Peyer's patch (tissue), 4 donors: ENCODE measurements at regions not wholly inside any gene's neighbourhood (a gene's known extent, or its start where the extent isn't known, plus 50 kb on each side); places are given as distances from the start of the nearest gene placed in this dataset.

Experiments used
- POLR2A ChIP-seq, 2 donors: fragments of 450-650 bp; IDR thresholded peaks; one replicate each; pipeline ENCODE4 v1.5.1; 2017; ENCODE audit warnings: antibody characterized with exemption in 2 of 2, mild to moderate bottlenecking in 2 of 2, moderate library complexity in 2 of 2
- TF ChIP-seq, protein P1 (sequence below), 6 experiments: fragments of 450-650 bp in 4 of 6; fragments of 200-600 bp in 2 of 6; sonication (generic) in 1 of 6; IDR thresholded peaks; one replicate each; pipeline ENCODE4 v1.5.1; 2017 to 2019; ENCODE audit warnings: antibody characterized with exemption in 6 of 6, mild to moderate bottlenecking in 3 of 6, moderate library complexity in 1 of 6

GRCh38 chrX:76996641-76997040 lies 450.5 kb upstream of the FGF16 start:
- TF ChIP-seq POLR2A (IDR thresholded peaks at IDR 0.05) = no peak
- TF ChIP-seq, protein P1, sequence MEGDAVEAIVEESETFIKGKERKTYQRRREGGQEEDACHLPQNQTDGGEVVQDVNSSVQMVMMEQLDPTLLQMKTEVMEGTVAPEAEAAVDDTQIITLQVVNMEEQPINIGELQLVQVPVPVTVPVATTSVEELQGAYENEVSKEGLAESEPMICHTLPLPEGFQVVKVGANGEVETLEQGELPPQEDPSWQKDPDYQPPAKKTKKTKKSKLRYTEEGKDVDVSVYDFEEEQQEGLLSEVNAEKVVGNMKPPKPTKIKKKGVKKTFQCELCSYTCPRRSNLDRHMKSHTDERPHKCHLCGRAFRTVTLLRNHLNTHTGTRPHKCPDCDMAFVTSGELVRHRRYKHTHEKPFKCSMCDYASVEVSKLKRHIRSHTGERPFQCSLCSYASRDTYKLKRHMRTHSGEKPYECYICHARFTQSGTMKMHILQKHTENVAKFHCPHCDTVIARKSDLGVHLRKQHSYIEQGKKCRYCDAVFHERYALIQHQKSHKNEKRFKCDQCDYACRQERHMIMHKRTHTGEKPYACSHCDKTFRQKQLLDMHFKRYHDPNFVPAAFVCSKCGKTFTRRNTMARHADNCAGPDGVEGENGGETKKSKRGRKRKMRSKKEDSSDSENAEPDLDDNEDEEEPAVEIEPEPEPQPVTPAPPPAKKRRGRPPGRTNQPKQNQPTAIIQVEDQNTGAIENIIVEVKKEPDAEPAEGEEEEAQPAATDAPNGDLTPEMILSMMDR (IDR thresholded peaks at IDR 0.05) = no peak
